ENCODE measurements at regions not wholly inside any gene's neighbourhood (a gene's known extent, or its start where the extent isn't known, plus 50 kb on each side); places are given as distances from the start of the nearest gene placed in this dataset.

DNA sequence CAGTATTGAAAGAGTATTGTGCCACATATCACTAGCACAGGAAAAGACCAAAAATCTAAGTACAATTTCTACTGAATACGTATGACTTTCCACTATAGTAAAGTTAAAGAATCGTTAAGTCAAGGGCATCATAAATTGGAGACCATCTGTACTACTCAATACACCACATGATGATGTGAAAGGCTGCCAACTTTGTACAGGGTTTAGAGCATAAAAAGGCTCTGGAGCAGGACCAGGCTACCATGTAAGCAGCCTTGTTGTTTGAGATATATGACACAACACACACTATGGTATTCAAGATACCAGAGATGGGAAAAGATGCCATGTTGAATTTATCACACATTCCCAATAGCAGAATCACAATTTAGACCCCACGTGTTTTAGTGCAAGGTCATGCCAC is 294.9 kb upstream of the TRPC5 start:
- Histone ChIP-seq H4K20me1 (ENCODE audit: control insufficient read depth, extremely low read depth, insufficient read depth, low read length) (no peaks in the 10 kb centered on the region), H3K4me3 (replicated peaks in 1 of 4; ENCODE audit: control extremely low read depth in 1 of 4, insufficient read depth in 1 of 4, low read depth in 3 of 4, low read length in 4 of 4) (no peak overlapping the region), H3K27me3 (ENCODE audit: control insufficient read depth, insufficient read depth, low read length) (no peaks in the 10 kb centered on the region), H3K36me3 (ENCODE audit: control insufficient read depth, insufficient read depth, low read length) (no peaks in the 10 kb centered on the region), H3K79me2 (ENCODE audit: control insufficient read depth, insufficient read depth, low read length) (no peaks in the 10 kb centered on the region), H3K4me2 (ENCODE audit: extremely low read depth, insufficient read depth, low read length) (no peak overlapping the region), H3K4me1 (ENCODE audit: control insufficient read depth, extremely low read depth, insufficient read depth, low read length) (no peaks in the 10 kb centered on the region), H3K9me3 (ENCODE audit: control insufficient read depth, insufficient read depth, low read depth, low read length) (no peaks in the 10 kb centered on the region), H2AFZ (ENCODE audit: low read length) (no peak overlapping the region), H3K27ac (ENCODE audit: insufficient read depth, low read length) (no peak overlapping the region), H3K9ac (ENCODE audit: insufficient read depth, low read length) (no peak overlapping the region)
- no peak for TF ChIP-seq EZH2 (IDR thresholded peaks at IDR 0.05; ENCODE audit: low read length, missing control alignments)
- TF ChIP-seq, protein P1, sequence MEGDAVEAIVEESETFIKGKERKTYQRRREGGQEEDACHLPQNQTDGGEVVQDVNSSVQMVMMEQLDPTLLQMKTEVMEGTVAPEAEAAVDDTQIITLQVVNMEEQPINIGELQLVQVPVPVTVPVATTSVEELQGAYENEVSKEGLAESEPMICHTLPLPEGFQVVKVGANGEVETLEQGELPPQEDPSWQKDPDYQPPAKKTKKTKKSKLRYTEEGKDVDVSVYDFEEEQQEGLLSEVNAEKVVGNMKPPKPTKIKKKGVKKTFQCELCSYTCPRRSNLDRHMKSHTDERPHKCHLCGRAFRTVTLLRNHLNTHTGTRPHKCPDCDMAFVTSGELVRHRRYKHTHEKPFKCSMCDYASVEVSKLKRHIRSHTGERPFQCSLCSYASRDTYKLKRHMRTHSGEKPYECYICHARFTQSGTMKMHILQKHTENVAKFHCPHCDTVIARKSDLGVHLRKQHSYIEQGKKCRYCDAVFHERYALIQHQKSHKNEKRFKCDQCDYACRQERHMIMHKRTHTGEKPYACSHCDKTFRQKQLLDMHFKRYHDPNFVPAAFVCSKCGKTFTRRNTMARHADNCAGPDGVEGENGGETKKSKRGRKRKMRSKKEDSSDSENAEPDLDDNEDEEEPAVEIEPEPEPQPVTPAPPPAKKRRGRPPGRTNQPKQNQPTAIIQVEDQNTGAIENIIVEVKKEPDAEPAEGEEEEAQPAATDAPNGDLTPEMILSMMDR (conservative IDR thresholded peaks at IDR 0.05 in 1 of 2, IDR thresholded peaks at IDR 0.05 in 1 of 2; ENCODE audit: low read depth in 1 of 2, low read length in 2 of 2): no peak
- no peak for DNase-seq (ENCODE audit: low read depth in 2 of 2)

- no peaks in the 10 kb centered on the region for H3K36me3 ChIP-seq (ENCODE audit: control insufficient read depth, insufficient read depth, low read length)
- H3K4me2 ChIP-seq (ENCODE audit: extremely low read depth, insufficient read depth, low read length): no peak overlapping the region
- H3K9me3 ChIP-seq (ENCODE audit: control insufficient read depth, insufficient read depth, low read depth, low read length): no peaks in the 10 kb centered on the region
- no peak for DNase-seq (ENCODE audit: low read depth in 2 of 2)
- no peaks in the 10 kb centered on the region for H3K4me1 ChIP-seq (ENCODE audit: control insufficient read depth, extremely low read depth, insufficient read depth, low read length)
- H3K4me3 ChIP-seq (replicated peaks in 1 of 4; ENCODE audit: control extremely low read depth in 1 of 4, insufficient read depth in 1 of 4, low read depth in 3 of 4, low read length in 4 of 4): no peak overlapping the region
- TF ChIP-seq EZH2 (IDR thresholded peaks at IDR 0.05; ENCODE audit: low read length, missing control alignments): no peak
- TF ChIP-seq, protein P1 (conservative IDR thresholded peaks at IDR 0.05 in 1 of 2, IDR thresholded peaks at IDR 0.05 in 1 of 2; ENCODE audit: low read depth in 1 of 2, low read length in 2 of 2): no peak
- H3K27me3 ChIP-seq (ENCODE audit: control insufficient read depth, insufficient read depth, low read length): no peaks in the 10 kb centered on the region
- no peak overlapping the region for H3K9ac ChIP-seq (ENCODE audit: insufficient read depth, low read length)
- H3K27ac ChIP-seq (ENCODE audit: insufficient read depth, low read length): no peak overlapping the region
- no peaks in the 10 kb centered on the region for H3K79me2 ChIP-seq (ENCODE audit: control insufficient read depth, insufficient read depth, low read length)
- H2AFZ ChIP-seq (ENCODE audit: low read length): no peak overlapping the region
- H4K20me1 ChIP-seq (ENCODE audit: control insufficient read depth, extremely low read depth, insufficient read depth, low read length): no peaks in the 10 kb centered on the region
Observed at GRCh38 chrX:112368371-112368770, 285.8 kb upstream of the TRPC5 start.

GRCh38 chrX:112367065-112367464 is 284.5 kb upstream of the TRPC5 start:
- Histone ChIP-seq H3K4me2 (ENCODE audit: extremely low read depth, insufficient read depth, low read length) (no peak overlapping the region), H4K20me1 (ENCODE audit: control insufficient read depth, extremely low read depth, insufficient read depth, low read length) (no peaks in the 10 kb centered on the region), H3K9me3 (ENCODE audit: control insufficient read depth, insufficient read depth, low read depth, low read length) (no peaks in the 10 kb centered on the region), H3K79me2 (ENCODE audit: control insufficient read depth, insufficient read depth, low read length) (no peaks in the 10 kb centered on the region), H3K27ac (ENCODE audit: insufficient read depth, low read length) (no peak overlapping the region), H3K4me3 (replicated peaks in 1 of 4; ENCODE audit: control extremely low read depth in 1 of 4, insufficient read depth in 1 of 4, low read depth in 3 of 4, low read length in 4 of 4) (no peak overlapping the region), H3K9ac (ENCODE audit: insufficient read depth, low read length) (no peak overlapping the region), H3K4me1 (ENCODE audit: control insufficient read depth, extremely low read depth, insufficient read depth, low read length) (no peaks in the 10 kb centered on the region), H3K27me3 (ENCODE audit: control insufficient read depth, insufficient read depth, low read length) (no peaks in the 10 kb centered on the region), H3K36me3 (ENCODE audit: control insufficient read depth, insufficient read depth, low read length) (no peaks in the 10 kb centered on the region), H2AFZ (ENCODE audit: low read length) (no peak overlapping the region)
- DNase-seq (ENCODE audit: low read depth in 2 of 2): no peak
- TF ChIP-seq EZH2 (IDR thresholded peaks at IDR 0.05; ENCODE audit: low read length, missing control alignments): no peak
- TF ChIP-seq, protein P1 (conservative IDR thresholded peaks at IDR 0.05 in 1 of 2, IDR thresholded peaks at IDR 0.05 in 1 of 2; ENCODE audit: low read depth in 1 of 2, low read length in 2 of 2): no peak

All from fibroblast of lung (primary cell).